Spinal cord (tissue), 9 donors: ENCODE measurements at regions not wholly inside any gene's neighbourhood (a gene's known extent, or its start where the extent isn't known, plus 50 kb on each side); places are given as distances from the start of the nearest gene placed in this dataset.
A peak's percentile ranks its signal among the peaks of the same experiment; 100 is the strongest.

Source experiments
- DNase-seq, 6 donors: peaks; one replicate each; pipeline versions ENCODE4 v3.0.0 to v3.0.0-alpha.2; 2013 to 2015; ENCODE audit warnings: low spot score in 6 of 6, low read depth in 4 of 6
- H3K27ac ChIP-seq: one replicate; pipeline ENCODE4 v1.5.1; 2013; ENCODE audit warnings: low read depth, low read length, control low read depth
- H3K27me3 ChIP-seq: one replicate; pipeline ENCODE4 v1.6.1; 2013; ENCODE audit warnings: low read length; ENCODE audit not compliant: control insufficient read depth, insufficient read depth
- H3K36me3 ChIP-seq: one replicate; pipeline ENCODE4 v1.6.1; 2013; ENCODE audit warnings: low read length; ENCODE audit not compliant: control insufficient read depth, insufficient read depth
- H3K4me1 ChIP-seq: one replicate; pipeline ENCODE4 v1.6.1; 2013; ENCODE audit warnings: low read length; ENCODE audit not compliant: control insufficient read depth, insufficient read depth
- H3K4me3 ChIP-seq: one replicate; pipeline ENCODE4 v1.5.1; 2013; ENCODE audit warnings: low read depth, low read length, control low read depth
- H3K9me3 ChIP-seq: one replicate; pipeline ENCODE4 v1.6.1; 2013; ENCODE audit warnings: low read length; ENCODE audit not compliant: control insufficient read depth, insufficient read depth
- WGBS: methylation state at CpG from one replicate; pipeline ENCODE4 v1.1.5; 2013; ENCODE audit warnings: missing lambda C conversion rate; ENCODE audit not compliant: insufficient coverage; 5-methylcytosine and 5-hydroxymethylcytosine counted together
- donor health status: healthy.

- peak in 1 of 6 donors; percentile 78 for DNase-seq
- H3K36me3 ChIP-seq, result no peaks in the 10 kb centered on the region
- H3K4me1 ChIP-seq, result no peaks in the 10 kb centered on the region
- no peaks in the 10 kb centered on the region for H3K9me3 ChIP-seq
- no CpG with 5 or more reads among the region's 5 CpGs for WGBS
- H3K4me3 ChIP-seq, result no peak overlapping the region
- no peaks in the 10 kb centered on the region for H3K27me3 ChIP-seq
- no peak overlapping the region for H3K27ac ChIP-seq
Measured at GRCh38 chr5:5986492-5987178, 391.7 kb downstream of the MED10 start.

- H3K4me1 ChIP-seq, result no peaks in the 10 kb centered on the region
- H3K4me3 ChIP-seq, result no peak overlapping the region
- 95% methylated on average over 2 of the region's 2 CpGs for WGBS
Measured at GRCh38 chr5:5985332-5985731, 393.0 kb downstream of the MED10 start.

GRCh38 chr5:5983261-5983980, 394.9 kb downstream of the MED10 start:
- no peaks in the 10 kb centered on the region for H3K27me3 ChIP-seq
- DNase-seq, result peak in 2 of 6 donors; percentile 70 to 77
- 65% methylated on average over 3 of the region's 11 CpGs for WGBS

More at GRCh38 chr5:5985332-5985731, 393.0 kb downstream of the MED10 start:
- H3K36me3 ChIP-seq, result no peaks in the 10 kb centered on the region
- H3K27me3 ChIP-seq, result no peaks in the 10 kb centered on the region
- no peak for DNase-seq
- no peak overlapping the region for H3K27ac ChIP-seq
- no peaks in the 10 kb centered on the region for H3K9me3 ChIP-seq

DNA sequence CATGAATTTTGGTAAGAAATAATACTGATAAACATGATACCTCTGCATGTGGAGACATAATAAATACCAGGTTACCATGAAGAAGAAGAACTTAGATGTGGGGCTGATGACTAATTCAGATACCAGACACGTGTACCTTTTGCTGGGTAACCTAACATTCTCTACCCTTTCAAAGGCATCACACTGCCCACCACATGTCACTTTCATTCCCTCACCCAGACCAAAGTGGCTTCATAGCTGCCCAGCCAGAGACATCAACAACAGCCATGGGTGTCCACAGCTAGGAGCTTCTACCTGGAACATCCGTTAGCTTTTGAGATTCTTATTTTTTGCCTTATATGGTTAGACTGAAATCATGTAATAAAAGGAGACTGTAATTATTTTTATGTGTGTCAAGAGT, 396.8 kb downstream of the MED10 start:
- Histone ChIP-seq H3K27ac (no peak overlapping the region), H3K9me3 (no peaks in the 10 kb centered on the region), H3K27me3 (no peaks in the 10 kb centered on the region), H3K4me3 (no peak overlapping the region), H3K4me1 (peaks cover 4% of the 10 kb centered on the region), H3K36me3 (no peaks in the 10 kb centered on the region)
- no peak for DNase-seq
- WGBS, result 90% methylated on average over 2 of the region's 2 CpGs

More at GRCh38 chr5:5983261-5983980, 394.9 kb downstream of the MED10 start:
- H3K27ac ChIP-seq, result no peak overlapping the region
- no peaks in the 10 kb centered on the region for H3K9me3 ChIP-seq
- H3K4me1 ChIP-seq, result peaks cover 4% of the 10 kb centered on the region
- no peak overlapping the region for H3K4me3 ChIP-seq
- no peaks in the 10 kb centered on the region for H3K36me3 ChIP-seq

DNA sequence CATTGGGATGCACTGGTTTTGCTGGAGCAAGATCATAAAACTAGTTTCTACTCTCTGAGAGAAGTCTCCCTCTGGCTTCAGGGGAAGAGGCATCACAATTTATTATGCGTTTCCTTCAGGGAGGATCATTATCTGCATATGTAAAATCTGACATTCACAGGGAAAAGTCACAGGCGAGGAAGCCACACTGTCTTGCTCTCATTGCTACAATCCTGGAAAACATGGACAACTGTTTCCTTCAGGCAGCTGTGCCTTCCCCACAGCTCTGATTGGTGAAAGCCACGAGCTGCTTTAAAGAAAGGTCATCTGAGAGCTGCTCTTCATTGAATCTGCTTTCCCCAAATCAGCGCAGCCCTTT, 397.8 kb downstream of the MED10 start:
- Histone ChIP-seq H3K27me3 (no peaks in the 10 kb centered on the region), H3K4me3 (no peak overlapping the region), H3K9me3 (no peaks in the 10 kb centered on the region), H3K4me1 (peaks cover 4% of the 10 kb centered on the region), H3K27ac (no peak overlapping the region), H3K36me3 (no peaks in the 10 kb centered on the region)
- DNase-seq, result peak in 1 of 6 donors; percentile 17
- 73% methylated on average over 1 of the region's 4 CpGs for WGBS

- DNase-seq, result no peak
- Histone ChIP-seq H3K27me3 (no peaks in the 10 kb centered on the region), H3K9me3 (no peaks in the 10 kb centered on the region), H3K27ac (no peak overlapping the region), H3K4me1 (peaks cover 4% of the 10 kb centered on the region), H3K4me3 (no peak overlapping the region), H3K36me3 (no peaks in the 10 kb centered on the region)
- 84% methylated on average over 3 of the region's 6 CpGs for WGBS
Measured at GRCh38 chr5:5979761-5980537, 398.4 kb downstream of the MED10 start.

- no peak overlapping the region for H3K27ac ChIP-seq
- 90% methylated on average over 2 of the region's 3 CpGs for WGBS
- no peaks in the 10 kb centered on the region for H3K36me3 ChIP-seq
- DNase-seq, result peak in 2 of 6 donors; percentile 30 to 59
- H3K9me3 ChIP-seq, result no peaks in the 10 kb centered on the region
- no peaks in the 10 kb centered on the region for H3K27me3 ChIP-seq
- peaks cover 4% of the 10 kb centered on the region for H3K4me1 ChIP-seq
- no peak overlapping the region for H3K4me3 ChIP-seq
Measured at GRCh38 chr5:5979377-5979760, 399.0 kb downstream of the MED10 start.

DNA sequence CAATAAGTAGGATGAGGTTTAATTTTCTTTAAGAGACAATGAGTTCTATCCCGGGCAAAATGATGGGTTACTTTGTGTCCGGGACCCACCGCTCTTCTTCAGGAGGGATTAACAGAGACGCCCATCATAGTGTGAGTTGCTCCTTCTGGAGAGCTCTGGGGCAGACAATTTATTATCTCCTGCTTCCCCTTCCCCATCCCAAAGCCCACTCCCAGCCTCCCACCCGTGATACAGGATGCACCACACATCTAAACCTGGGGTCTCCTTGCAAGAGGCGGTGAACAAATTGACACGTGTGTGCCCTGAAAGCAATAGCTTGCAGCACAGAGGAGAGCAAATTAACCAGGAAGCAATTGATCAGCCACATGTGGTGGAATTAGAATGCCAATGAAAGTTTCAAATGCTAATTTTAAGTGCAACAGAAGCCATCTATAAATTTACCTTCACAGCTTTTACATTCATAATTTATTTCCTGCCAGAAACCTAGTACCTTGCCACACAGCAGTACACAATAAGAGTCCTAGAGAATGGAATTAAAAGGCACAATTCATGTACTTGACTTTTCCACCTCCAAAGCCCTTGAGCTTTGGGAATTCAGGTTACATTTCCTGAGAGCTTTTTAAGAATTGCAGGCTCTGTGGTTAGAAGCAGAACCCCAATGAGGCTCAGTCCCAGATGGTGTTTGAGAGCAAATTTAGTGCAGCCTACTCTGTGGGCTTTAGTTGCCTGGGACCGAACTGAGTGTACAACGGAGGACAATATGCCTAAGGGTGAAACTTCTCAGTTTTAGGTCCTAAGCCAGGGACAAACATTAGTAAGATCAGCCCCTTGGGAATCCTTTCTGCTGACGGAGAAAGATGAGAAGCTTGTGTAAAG, 399.6 kb downstream of the MED10 start:
- H3K27ac ChIP-seq, result no peak overlapping the region
- peaks cover 4% of the 10 kb centered on the region for H3K4me1 ChIP-seq
- peak in 1 of 6 donors; percentile 49 for DNase-seq
- H3K9me3 ChIP-seq, result no peaks in the 10 kb centered on the region
- 63% methylated on average over 8 of the region's 10 CpGs for WGBS
- H3K27me3 ChIP-seq, result no peaks in the 10 kb centered on the region
- no peak overlapping the region for H3K4me3 ChIP-seq
- no peaks in the 10 kb centered on the region for H3K36me3 ChIP-seq

DNA sequence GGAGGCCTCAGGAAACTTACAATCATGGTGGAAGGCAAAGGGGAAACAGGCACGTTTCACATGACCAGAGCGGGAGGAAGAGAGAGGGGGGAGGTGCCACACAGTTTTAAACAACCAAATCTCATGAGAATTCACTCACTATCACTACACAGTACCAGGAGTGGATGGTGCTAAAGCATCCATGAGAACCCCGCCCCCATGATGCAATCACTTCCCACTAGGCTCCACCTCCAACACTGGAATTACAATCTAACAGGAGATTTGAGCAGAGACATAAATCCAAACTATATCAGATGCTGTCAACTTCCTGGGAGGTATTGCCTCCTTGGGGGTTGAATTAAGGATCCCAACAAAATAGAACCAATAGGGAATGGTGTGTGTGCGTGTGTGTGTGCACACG, 407.1 kb downstream of the MED10 start:
- no peak for DNase-seq
- Histone ChIP-seq H3K27me3 (no peaks in the 10 kb centered on the region), H3K4me3 (no peak overlapping the region), H3K4me1 (no peaks in the 10 kb centered on the region), H3K27ac (no peak overlapping the region), H3K36me3 (no peaks in the 10 kb centered on the region), H3K9me3 (no peaks in the 10 kb centered on the region)
- 95% methylated on average over 3 of the region's 5 CpGs for WGBS
